ENCODE measurements at regions not wholly inside any gene's neighbourhood (a gene's known extent, or its start where the extent isn't known, plus 50 kb on each side); places are given as distances from the start of the nearest gene placed in this dataset.

- TF ChIP-seq, protein P1, sequence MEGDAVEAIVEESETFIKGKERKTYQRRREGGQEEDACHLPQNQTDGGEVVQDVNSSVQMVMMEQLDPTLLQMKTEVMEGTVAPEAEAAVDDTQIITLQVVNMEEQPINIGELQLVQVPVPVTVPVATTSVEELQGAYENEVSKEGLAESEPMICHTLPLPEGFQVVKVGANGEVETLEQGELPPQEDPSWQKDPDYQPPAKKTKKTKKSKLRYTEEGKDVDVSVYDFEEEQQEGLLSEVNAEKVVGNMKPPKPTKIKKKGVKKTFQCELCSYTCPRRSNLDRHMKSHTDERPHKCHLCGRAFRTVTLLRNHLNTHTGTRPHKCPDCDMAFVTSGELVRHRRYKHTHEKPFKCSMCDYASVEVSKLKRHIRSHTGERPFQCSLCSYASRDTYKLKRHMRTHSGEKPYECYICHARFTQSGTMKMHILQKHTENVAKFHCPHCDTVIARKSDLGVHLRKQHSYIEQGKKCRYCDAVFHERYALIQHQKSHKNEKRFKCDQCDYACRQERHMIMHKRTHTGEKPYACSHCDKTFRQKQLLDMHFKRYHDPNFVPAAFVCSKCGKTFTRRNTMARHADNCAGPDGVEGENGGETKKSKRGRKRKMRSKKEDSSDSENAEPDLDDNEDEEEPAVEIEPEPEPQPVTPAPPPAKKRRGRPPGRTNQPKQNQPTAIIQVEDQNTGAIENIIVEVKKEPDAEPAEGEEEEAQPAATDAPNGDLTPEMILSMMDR (IDR thresholded peaks at IDR 0.05): no peak
- Histone ChIP-seq H3K27ac (ENCODE audit: low read depth in 1 of 2, low read length in 2 of 2) (no peak overlapping the region), H3K9me3 (replicated peaks in 1 of 2; ENCODE audit: control insufficient read depth in 1 of 2, insufficient read depth in 1 of 2, low read length in 2 of 2) (no peaks in the 10 kb centered on the region), H3K4me3 (replicated peaks in 1 of 3; ENCODE audit: low read depth in 2 of 3, low read length in 3 of 3) (no peak overlapping the region), H3K36me3 (replicated peaks in 1 of 2; ENCODE audit: control insufficient read depth in 1 of 2, insufficient read depth in 2 of 2, low read length in 2 of 2) (no peaks in the 10 kb centered on the region), H3K4me2 (replicated peaks; ENCODE audit: extremely low read depth, low read length, poor library complexity, severe bottlenecking) (no peak overlapping the region), H3K79me2 (ENCODE audit: insufficient read depth, low read length) (no peaks in the 10 kb centered on the region), H3K27me3 (ENCODE audit: control insufficient read depth in 2 of 2, insufficient read depth in 2 of 2, low read length in 2 of 2) (no peaks in the 10 kb centered on the region), H2AFZ (ENCODE audit: insufficient read depth, low read depth, low read length, poor library complexity, severe bottlenecking) (no peak overlapping the region), H3K4me1 (ENCODE audit: control insufficient read depth in 1 of 2, insufficient read depth in 2 of 2, low read length in 2 of 2) (no peaks in the 10 kb centered on the region), H3K9ac (ENCODE audit: insufficient read depth, low read length, poor library complexity, severe bottlenecking) (no peak overlapping the region), H4K20me1 (ENCODE audit: insufficient read depth, low read length) (no peaks in the 10 kb centered on the region)
- Mint-ChIP-seq H3K4me1 (no peaks in the 10 kb centered on the region), H3K27ac (no peak overlapping the region), H3K27me3 (ENCODE audit: low read depth in 3 of 3) (no peaks in the 10 kb centered on the region), H3K36me3 (no peaks in the 10 kb centered on the region), H3K9me3 (peaks cover 0 to 6% (median 2%) of the 10 kb centered on the region in 7 donors), H3K4me3 (no peak overlapping the region)
- no CpG with 5 or more reads among the region's 4 CpGs for WGBS (ENCODE audit: insufficient coverage)
- intact Hi-C loops (cut with micrococcal nuclease): no loop called here
- DNase-seq: no peak
Measured at GRCh38 chr4:53861856-53862610, 202.4 kb downstream of the CHIC2 start.

DNA sequence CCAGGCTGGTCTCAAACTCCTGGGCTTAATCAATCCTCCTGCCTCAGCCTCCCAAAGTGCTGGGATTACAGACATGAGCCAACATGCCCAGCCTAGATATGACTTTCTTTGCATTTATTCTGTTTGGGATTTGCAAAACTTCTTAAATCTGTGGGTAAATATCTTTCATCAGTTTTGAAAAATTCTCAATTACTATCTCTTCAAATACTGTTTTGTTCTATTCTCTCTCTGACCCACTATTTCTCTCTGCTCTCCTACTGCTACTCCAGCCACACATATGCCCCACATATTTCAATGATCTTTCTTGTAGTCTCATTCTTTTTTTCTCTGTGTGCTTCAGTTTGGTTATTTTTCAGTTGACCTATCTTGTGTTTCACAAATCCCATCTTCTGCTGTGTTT is 205.1 kb downstream of the CHIC2 start:
- Mint-ChIP-seq H3K36me3 (no peaks in the 10 kb centered on the region), H3K4me1 (peaks cover 19% of the 10 kb centered on the region), H3K27me3 (ENCODE audit: low read depth in 3 of 3) (no peaks in the 10 kb centered on the region), H3K4me3 (no peak overlapping the region), H3K27ac (peak overlapping the region in 1 of 7 donors; percentile 47), H3K9me3 (peaks cover 0 to 6% (median 0%) of the 10 kb centered on the region in 7 donors)
- TF ChIP-seq, protein P1 (IDR thresholded peaks at IDR 0.05): no peak
- Histone ChIP-seq H3K4me2 (replicated peaks; ENCODE audit: extremely low read depth, low read length, poor library complexity, severe bottlenecking) (no peak overlapping the region), H3K4me1 (ENCODE audit: control insufficient read depth in 1 of 2, insufficient read depth in 2 of 2, low read length in 2 of 2) (peaks cover 16% of the 10 kb centered on the region in 2 donors), H3K9ac (ENCODE audit: insufficient read depth, low read length, poor library complexity, severe bottlenecking) (no peak overlapping the region), H4K20me1 (ENCODE audit: insufficient read depth, low read length) (no peaks in the 10 kb centered on the region), H3K36me3 (replicated peaks in 1 of 2; ENCODE audit: control insufficient read depth in 1 of 2, insufficient read depth in 2 of 2, low read length in 2 of 2) (no peaks in the 10 kb centered on the region), H3K4me3 (replicated peaks in 1 of 3; ENCODE audit: low read depth in 2 of 3, low read length in 3 of 3) (no peak overlapping the region), H3K27me3 (ENCODE audit: control insufficient read depth in 2 of 2, insufficient read depth in 2 of 2, low read length in 2 of 2) (no peaks in the 10 kb centered on the region), H2AFZ (ENCODE audit: insufficient read depth, low read depth, low read length, poor library complexity, severe bottlenecking) (no peak overlapping the region), H3K79me2 (ENCODE audit: insufficient read depth, low read length) (no peaks in the 10 kb centered on the region), H3K9me3 (replicated peaks in 1 of 2; ENCODE audit: control insufficient read depth in 1 of 2, insufficient read depth in 1 of 2, low read length in 2 of 2) (no peaks in the 10 kb centered on the region), H3K27ac (ENCODE audit: low read depth in 1 of 2, low read length in 2 of 2) (no peak overlapping the region)
- DNase-seq: no peak
- intact Hi-C loops (cut with micrococcal nuclease): no loop called here

Data from CD14-positive monocyte (primary cell).